Suprapubic skin (tissue), 3 donors: ENCODE measurements at regions not wholly inside any gene's neighbourhood (a gene's known extent, or its start where the extent isn't known, plus 50 kb on each side); places are given as distances from the start of the nearest gene placed in this dataset.

Experiments
- CTCF ChIP-seq, 2 donors: fragments of 200-600 bp in 1 of 2; fragments of 450-650 bp in 1 of 2; sonication (generic) in 1 of 2; IDR thresholded peaks; one replicate each; pipeline ENCODE4 v1.5.1; 2016 to 2019; ENCODE audit warnings: antibody characterized with exemption in 2 of 2, mild to moderate bottlenecking in 1 of 2, moderate library complexity in 1 of 2
- EP300 ChIP-seq: sonication (generic); formaldehyde crosslinking; IDR thresholded peaks from one replicate; pipeline ENCODE4 v1.6.1; 2017; ENCODE audit warnings: antibody characterized with exemption
- POLR2A ChIP-seq, 2 donors: fragments of 450-650 bp; IDR thresholded peaks; one replicate each; pipeline ENCODE4 v1.6.1; 2017; ENCODE audit warnings: antibody characterized with exemption in 2 of 2, mild to moderate bottlenecking in 2 of 2, moderate library complexity in 2 of 2

GRCh38 chr15:39022532-39023305 lies 458.1 kb upstream of the RASGRP1 start:
- TF ChIP-seq CTCF (IDR thresholded peaks at IDR 0.05) (no peak), POLR2A (IDR thresholded peaks at IDR 0.05) (no peak), EP300 (no peak)
